ENCODE measurements at regions not wholly inside any gene's neighbourhood (a gene's known extent, or its start where the extent isn't known, plus 50 kb on each side); places are given as distances from the start of the nearest gene placed in this dataset.
A peak's percentile ranks its signal among the peaks of the same experiment; 100 is the strongest.

- no peak for DNase-seq (ENCODE audit: low read depth)
Observed at GRCh38 chr3:144229330-144229729, 257.7 kb downstream of the DIPK2A start.

GRCh38 chr3:144229953-144230352, 258.3 kb downstream of the DIPK2A start:
- DNase-seq (ENCODE audit: low read depth), result no peak

GRCh38 chr3:144235489-144235888, 263.9 kb downstream of the DIPK2A start:
- no peak for DNase-seq (ENCODE audit: low read depth)

GRCh38 chr3:144237351-144237750, 265.7 kb downstream of the DIPK2A start:
- DNase-seq (ENCODE audit: low read depth), result no peak

- DNase-seq (ENCODE audit: low read depth), result no peak
Observed at GRCh38 chr3:144241404-144241803, 269.8 kb downstream of the DIPK2A start.

- DNase-seq (ENCODE audit: low read depth), result no peak
Observed at GRCh38 chr3:144242747-144243146, 271.1 kb downstream of the DIPK2A start.

- DNase-seq (ENCODE audit: low read depth), result no peak
Observed at GRCh38 chr3:144244662-144245061, 273.0 kb downstream of the DIPK2A start.

- no peak for DNase-seq (ENCODE audit: low read depth)
Observed at GRCh38 chr3:144252896-144253295, 281.3 kb downstream of the DIPK2A start.

GRCh38 chr3:144257381-144257780, 285.8 kb downstream of the DIPK2A start:
- no peak for DNase-seq (ENCODE audit: low read depth)

GRCh38 chr3:144259267-144259666, 287.6 kb downstream of the DIPK2A start:
- DNase-seq (ENCODE audit: low read depth), result peak; percentile 23

GRCh38 chr3:144263706-144264105, 292.1 kb downstream of the DIPK2A start:
- no peak for DNase-seq (ENCODE audit: low read depth)

- DNase-seq (ENCODE audit: low read depth), result no peak
Observed at GRCh38 chr3:144264350-144264749, 292.7 kb downstream of the DIPK2A start.

- DNase-seq (ENCODE audit: low read depth), result no peak
Observed at GRCh38 chr3:144264794-144265193, 293.2 kb downstream of the DIPK2A start.

- no peak for DNase-seq (ENCODE audit: low read depth)
Observed at GRCh38 chr3:144265542-144266100, 294.0 kb downstream of the DIPK2A start.

- DNase-seq (ENCODE audit: low read depth), result no peak
Observed at GRCh38 chr3:144270100-144270499, 298.5 kb downstream of the DIPK2A start.

GRCh38 chr3:144272680-144273079, 301.1 kb downstream of the DIPK2A start:
- DNase-seq (ENCODE audit: low read depth), result no peak

- peak; percentile 18 for DNase-seq (ENCODE audit: low read depth)
Observed at GRCh38 chr3:144273601-144274000, 302.0 kb downstream of the DIPK2A start.

GRCh38 chr3:144275005-144275404, 303.4 kb downstream of the DIPK2A start:
- no peak for DNase-seq (ENCODE audit: low read depth)

- DNase-seq (ENCODE audit: low read depth), result no peak
Observed at GRCh38 chr3:144282313-144282712, 310.7 kb downstream of the DIPK2A start.

GRCh38 chr3:144286235-144286910, 314.8 kb downstream of the DIPK2A start:
- no peak for DNase-seq (ENCODE audit: low read depth)

GRCh38 chr3:144287001-144287400, 315.4 kb downstream of the DIPK2A start:
- DNase-seq (ENCODE audit: low read depth), result no peak

GRCh38 chr3:144289057-144289456, 317.4 kb downstream of the DIPK2A start:
- no peak for DNase-seq (ENCODE audit: low read depth)

- DNase-seq (ENCODE audit: low read depth), result no peak
Observed at GRCh38 chr3:144294659-144295538, 323.3 kb downstream of the DIPK2A start.

Data from non-pigmented ciliary epithelial cell (primary cell).